ENCODE measurements at regions not wholly inside any gene's neighbourhood (a gene's known extent, or its start where the extent isn't known, plus 50 kb on each side); places are given as distances from the start of the nearest gene placed in this dataset.

DNA sequence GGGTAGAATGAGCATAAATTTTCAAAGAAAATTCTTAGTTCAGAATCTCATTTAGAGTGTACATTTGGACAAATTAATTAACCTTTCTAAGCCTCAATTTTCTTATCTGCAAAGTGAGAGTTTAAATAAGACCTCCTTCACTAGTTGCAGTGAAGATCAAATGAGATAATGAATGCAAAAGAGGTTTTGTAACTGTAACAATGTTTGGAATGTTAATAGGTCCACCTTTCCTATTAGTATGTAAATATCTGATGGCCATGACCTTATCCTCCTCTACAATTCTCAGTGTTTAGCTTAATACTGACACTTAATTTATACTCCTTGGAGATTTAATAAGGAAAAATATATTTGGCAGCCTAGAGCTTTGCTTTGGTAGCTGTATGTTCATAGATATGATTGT, 138.8 kb downstream of the GABRG1 start:
- no peak for DNase-seq (ENCODE audit: low spot score)
- TF ChIP-seq, protein P1, sequence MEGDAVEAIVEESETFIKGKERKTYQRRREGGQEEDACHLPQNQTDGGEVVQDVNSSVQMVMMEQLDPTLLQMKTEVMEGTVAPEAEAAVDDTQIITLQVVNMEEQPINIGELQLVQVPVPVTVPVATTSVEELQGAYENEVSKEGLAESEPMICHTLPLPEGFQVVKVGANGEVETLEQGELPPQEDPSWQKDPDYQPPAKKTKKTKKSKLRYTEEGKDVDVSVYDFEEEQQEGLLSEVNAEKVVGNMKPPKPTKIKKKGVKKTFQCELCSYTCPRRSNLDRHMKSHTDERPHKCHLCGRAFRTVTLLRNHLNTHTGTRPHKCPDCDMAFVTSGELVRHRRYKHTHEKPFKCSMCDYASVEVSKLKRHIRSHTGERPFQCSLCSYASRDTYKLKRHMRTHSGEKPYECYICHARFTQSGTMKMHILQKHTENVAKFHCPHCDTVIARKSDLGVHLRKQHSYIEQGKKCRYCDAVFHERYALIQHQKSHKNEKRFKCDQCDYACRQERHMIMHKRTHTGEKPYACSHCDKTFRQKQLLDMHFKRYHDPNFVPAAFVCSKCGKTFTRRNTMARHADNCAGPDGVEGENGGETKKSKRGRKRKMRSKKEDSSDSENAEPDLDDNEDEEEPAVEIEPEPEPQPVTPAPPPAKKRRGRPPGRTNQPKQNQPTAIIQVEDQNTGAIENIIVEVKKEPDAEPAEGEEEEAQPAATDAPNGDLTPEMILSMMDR (IDR thresholded peaks at IDR 0.05; ENCODE audit: extremely low read depth, missing control alignments): no peak

DNA sequence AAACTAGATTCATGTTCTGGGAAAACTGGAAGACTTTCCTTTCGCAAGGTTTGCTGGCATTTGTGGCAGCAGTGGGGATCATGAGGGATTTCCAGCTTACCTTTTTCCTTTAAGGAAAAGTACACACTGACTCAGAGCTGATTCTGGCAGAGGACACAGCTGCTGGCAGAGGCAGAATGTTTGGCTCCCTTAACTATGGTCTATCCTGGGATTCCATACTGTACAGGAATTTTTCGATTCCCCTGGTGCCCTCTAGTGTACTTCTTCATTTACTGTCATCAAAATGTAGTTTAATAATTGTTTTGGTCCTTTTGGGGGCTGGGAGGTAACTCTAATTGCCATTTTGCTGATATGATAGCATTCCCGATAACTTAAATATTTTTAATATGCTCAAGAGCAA, 152.7 kb downstream of the GABRG1 start:
- DNase-seq (ENCODE audit: low spot score): no peak

DNA sequence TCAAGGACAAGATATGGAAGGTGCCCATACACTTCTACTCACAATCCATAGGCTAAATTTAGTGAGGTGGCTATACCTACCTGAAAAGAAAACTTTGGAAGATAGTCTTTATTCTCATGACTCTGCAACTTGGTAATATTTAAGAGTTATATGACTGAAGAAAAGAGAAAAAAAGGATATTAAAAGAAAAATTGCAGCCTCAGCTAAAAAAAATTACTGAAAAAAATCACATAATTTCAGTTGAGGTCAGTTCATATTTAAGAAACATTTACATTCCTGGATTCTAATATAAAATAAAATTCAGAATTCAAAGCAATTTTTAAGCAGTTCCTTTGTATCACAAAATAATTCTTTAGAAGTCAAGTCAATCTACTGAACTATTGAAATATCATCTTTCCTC, 166.5 kb downstream of the GABRG1 start:
- TF ChIP-seq, protein P1 (IDR thresholded peaks at IDR 0.05; ENCODE audit: extremely low read depth, missing control alignments): no peak
- DNase-seq (ENCODE audit: low spot score): no peak

More for the DNA sequence above, 152.7 kb downstream of the GABRG1 start:
- TF ChIP-seq, protein P1 (IDR thresholded peaks at IDR 0.05; ENCODE audit: extremely low read depth, missing control alignments): no peak

DNA sequence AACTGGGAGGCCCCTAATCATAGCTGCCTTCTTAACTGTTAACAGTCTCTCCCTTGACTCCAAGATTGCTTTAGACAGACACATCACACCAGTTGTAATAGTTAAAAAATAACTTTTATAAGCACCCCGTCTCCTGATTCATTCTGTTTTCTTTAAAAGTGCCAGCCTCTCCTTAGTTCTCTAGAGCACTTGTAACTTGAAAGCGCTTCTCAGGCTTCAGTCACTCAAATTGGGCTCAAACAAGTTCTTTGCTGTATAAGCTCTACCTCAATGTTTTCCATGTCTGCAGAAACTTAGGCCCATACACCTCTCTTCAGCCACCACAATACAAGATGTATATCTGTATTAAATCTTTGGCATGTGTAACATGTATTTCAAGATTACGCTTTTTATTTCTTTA, 169.6 kb downstream of the GABRG1 start:
- TF ChIP-seq, protein P1 (IDR thresholded peaks at IDR 0.05; ENCODE audit: extremely low read depth, missing control alignments): no peak
- no peak for DNase-seq (ENCODE audit: low spot score)

DNA sequence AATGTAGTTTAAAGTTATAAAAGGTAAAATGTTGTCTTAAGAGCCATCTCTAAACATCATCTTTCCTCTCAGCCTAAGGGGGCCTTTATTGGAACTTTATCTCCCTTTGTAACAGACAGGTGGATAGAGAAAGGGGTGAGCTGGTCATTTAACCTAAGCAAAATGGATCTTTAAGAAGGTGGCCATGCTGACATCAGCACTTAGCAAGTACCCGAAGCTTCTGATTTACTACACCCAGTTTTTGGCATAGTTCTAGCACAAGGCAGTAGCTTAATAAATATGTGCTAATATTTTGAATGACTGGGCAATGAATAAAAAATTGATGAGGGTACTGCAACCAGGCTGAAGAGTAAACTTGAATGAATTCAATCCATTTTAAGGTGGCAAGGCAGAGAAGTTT, 172.7 kb downstream of the GABRG1 start:
- DNase-seq (ENCODE audit: low spot score): no peak
- TF ChIP-seq, protein P1 (IDR thresholded peaks at IDR 0.05; ENCODE audit: extremely low read depth, missing control alignments): no peak

DNA sequence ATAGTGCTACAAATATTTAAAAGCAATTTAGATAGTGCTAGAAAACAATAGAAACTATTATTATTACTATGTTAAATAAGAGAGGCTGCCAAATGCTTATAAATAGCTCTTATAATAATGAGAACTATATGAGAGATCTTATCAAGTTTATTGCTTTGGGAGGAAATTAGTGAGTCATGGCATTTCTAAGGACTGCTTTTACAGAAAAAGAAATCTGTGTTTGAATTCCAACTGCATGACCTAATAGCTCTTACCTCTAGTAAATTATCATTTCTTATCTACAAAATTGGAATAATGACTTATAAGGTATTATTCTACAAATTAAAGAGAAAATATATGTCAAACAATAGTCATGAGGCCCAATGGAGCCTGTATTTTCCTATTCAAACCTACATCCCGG, 177.2 kb downstream of the GABRG1 start:
- TF ChIP-seq, protein P1 (IDR thresholded peaks at IDR 0.05; ENCODE audit: extremely low read depth, missing control alignments): no peak
- DNase-seq (ENCODE audit: low spot score): no peak

DNA sequence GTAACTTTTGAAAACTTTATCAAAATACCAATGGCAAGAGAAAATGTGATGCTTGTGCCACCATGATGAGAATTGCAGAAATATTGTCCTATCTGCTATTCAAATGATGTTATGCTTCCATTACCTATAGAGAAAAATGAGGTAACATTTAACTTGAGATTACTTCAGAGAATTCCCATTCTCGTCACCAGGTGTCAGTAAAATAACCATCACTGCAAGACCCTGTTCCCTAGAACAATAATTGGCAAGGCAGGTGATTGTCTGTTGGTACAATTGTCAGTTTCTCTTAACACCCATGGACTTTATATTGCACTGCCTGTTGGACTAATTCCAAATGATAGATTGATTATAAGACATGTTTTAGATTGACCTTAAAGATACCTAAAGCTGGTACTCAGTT, 179.9 kb downstream of the GABRG1 start:
- no peak for DNase-seq (ENCODE audit: low spot score)
- TF ChIP-seq, protein P1 (IDR thresholded peaks at IDR 0.05; ENCODE audit: extremely low read depth, missing control alignments): no peak
